H1 (cell line): ENCODE measurements at regions not wholly inside any gene's neighbourhood (a gene's known extent, or its start where the extent isn't known, plus 50 kb on each side); places are given as distances from the start of the nearest gene placed in this dataset.

ENCODE experiments used
- CTCF ChIA-PET: fragments of 300-600 bp; sonication (Branson Sonifier 250); formaldehyde crosslinking; loops from one replicate; lab custom pipeline; 2021; ENCODE audit not compliant: partially characterized antibody; lab: Charles Lee
- POLR2A ChIA-PET: fragments of 300-600 bp; sonication (Branson Sonifier 250); formaldehyde crosslinking; loops from one replicate; lab custom pipeline; 2021; ENCODE audit warnings: inconsistent platforms; ENCODE audit not compliant: partially characterized antibody; lab: Charles Lee
- DNase-seq, 2 experiments: peaks; one replicate each; pipeline versions ENCODE4 v3.0.0 to v3.0.0-alpha.2; 2010 to 2022; ENCODE audit warnings: low spot score in 2 of 2, low read depth in 1 of 2, mixed read lengths in 1 of 2
- FAIRE-seq: peaks from 2 replicates; lab custom pipeline; 2011; peaks lifted over from hg19 to GRCh38; lab: Jason Lieb, UNC
- H2AFZ ChIP-seq: 2 replicates; pipeline ENCODE4 v1.8.1; 2012; ENCODE audit warnings: low read length, inconsistent platforms
- H2AK5ac ChIP-seq: 2 replicates; pipeline ENCODE4 v1.6.1; 2013; ENCODE audit warnings: low read depth, low read length
- H2BK120ac ChIP-seq: replicated peaks from 2 replicates; pipeline ENCODE3; 2013; ENCODE audit warnings: low read depth, low read length, inconsistent platforms
- H2BK12ac ChIP-seq: 2 replicates; pipeline ENCODE4 v1.6.1; 2013; ENCODE audit warnings: low read depth, low read length
- H2BK15ac ChIP-seq: 2 replicates; pipeline ENCODE4 v1.6.1; 2013; ENCODE audit warnings: low read length
- H2BK20ac ChIP-seq: 2 replicates; pipeline ENCODE4 v1.6.1; 2013; ENCODE audit warnings: low read length
- H2BK5ac ChIP-seq: 2 replicates; pipeline ENCODE4 v1.6.1; 2013; ENCODE audit warnings: low read depth, low read length
- H3K14ac ChIP-seq: 2 replicates; pipeline ENCODE4 v1.6.1; 2013; ENCODE audit warnings: inconsistent platforms; ENCODE audit not compliant: insufficient read length
- H3K18ac ChIP-seq: 2 replicates; pipeline ENCODE4 v1.6.1; 2013; ENCODE audit warnings: low read length; ENCODE audit errors: extremely low read depth
- H3K23ac ChIP-seq: 2 replicates; pipeline ENCODE4 v1.6.1; 2013; ENCODE audit warnings: inconsistent platforms; ENCODE audit not compliant: insufficient read length
- H3K23me2 ChIP-seq: 2 replicates; pipeline ENCODE4 v1.6.1; 2013; ENCODE audit warnings: low read depth, low read length
- H3K27ac ChIP-seq: 2 replicates; pipeline ENCODE4 v1.6.1; 2011; ENCODE audit warnings: low read depth, low read length, inconsistent platforms
- H3K27me3 ChIP-seq, 4 experiments: replicated peaks in 1 of 4; 1 replicate in 1 of 4; 2 replicates in 3 of 4; pipeline versions ENCODE4 v1.6.1 to v1.8.1; 2011 to 2013; ENCODE audit warnings: low read length in 3 of 4, mild to moderate bottlenecking in 3 of 4, inconsistent platforms in 2 of 4, mixed read lengths in 2 of 4, moderate library complexity in 1 of 4; ENCODE audit not compliant: control insufficient read depth in 3 of 4, insufficient read depth in 3 of 4; ENCODE audit errors: extremely low read depth in 1 of 4
- H3K36me3 ChIP-seq, 4 experiments: 2 replicates each; pipeline versions ENCODE4 v1.6.1 to v1.8.1; 2011 to 2013; ENCODE audit warnings: mild to moderate bottlenecking in 4 of 4, low read length in 3 of 4, moderate library complexity in 2 of 4, control low read depth in 1 of 4, inconsistent platforms in 1 of 4; ENCODE audit not compliant: insufficient read depth in 4 of 4, control insufficient read depth in 2 of 4
- H3K4ac ChIP-seq: replicated peaks from 2 replicates; pipeline ENCODE3; 2013; ENCODE audit warnings: low read length, low read depth, mixed read lengths, inconsistent platforms; ENCODE audit not compliant: insufficient read length
- H3K4me1 ChIP-seq, 4 experiments: replicated peaks in 1 of 4; 1 replicate in 1 of 4; 2 replicates in 3 of 4; pipeline versions ENCODE4 v1.6.1 to v1.8.1; 2011 to 2013; ENCODE audit warnings: low read length in 3 of 4, inconsistent platforms in 2 of 4, mixed read lengths in 1 of 4; ENCODE audit not compliant: insufficient read depth in 4 of 4, control insufficient read depth in 3 of 4
- H3K4me2 ChIP-seq, 2 experiments: 2 replicates each; pipeline versions ENCODE4 v1.6.1 to v1.8.1; 2011 to 2013; ENCODE audit warnings: low read depth in 2 of 2, low read length in 2 of 2, control low read depth in 1 of 2, inconsistent platforms in 1 of 2, mild to moderate bottlenecking in 1 of 2; ENCODE audit not compliant: insufficient read depth in 1 of 2
- H3K4me3 ChIP-seq, 4 experiments: fragments of 200-600, 300-600 bp in 1 of 4; sonication (generic), shearing (Covaris generic), sonication (Bioruptor Twin) in 1 of 4; 2 replicates each; pipeline versions ENCODE4 v1.5.1 to v1.8.1; 2011 to 2016; ENCODE audit warnings: low read length in 4 of 4, low read depth in 3 of 4, control low read depth in 2 of 4, inconsistent platforms in 2 of 4, mild to moderate bottlenecking in 2 of 4, mixed read lengths in 1 of 4, moderate library complexity in 1 of 4; ENCODE audit not compliant: insufficient read depth in 2 of 4; ENCODE audit errors: extremely low read depth in 1 of 4
- H3K56ac ChIP-seq: replicated peaks from 2 replicates; pipeline ENCODE3; 2013; ENCODE audit warnings: low read depth, mild to moderate bottlenecking, mixed read lengths, low read length, inconsistent platforms; ENCODE audit not compliant: insufficient read length
- H3K79me1 ChIP-seq: 2 replicates; pipeline ENCODE4 v1.6.1; 2013; ENCODE audit warnings: low read depth, low read length, control low read depth
- H3K79me2 ChIP-seq, 2 experiments: 2 replicates each; pipeline versions ENCODE4 v1.6.1 to v1.8.1; 2012 to 2013; ENCODE audit warnings: low read length in 2 of 2, mild to moderate bottlenecking in 2 of 2, inconsistent platforms in 1 of 2; ENCODE audit not compliant: insufficient read depth in 2 of 2, control insufficient read depth in 1 of 2
- H3K9ac ChIP-seq, 4 experiments: replicated peaks in 1 of 4; 1 replicate in 1 of 4; 2 replicates in 3 of 4; pipeline versions ENCODE4 v1.6.1 to v1.8.1; 2011 to 2013; ENCODE audit warnings: low read depth in 3 of 4, low read length in 3 of 4, control low read depth in 2 of 4, mild to moderate bottlenecking in 2 of 4, moderate library complexity in 2 of 4, inconsistent platforms in 1 of 4; ENCODE audit errors: extremely low read depth in 1 of 4
- H3K9me3 ChIP-seq, 2 experiments: 2 replicates each; pipeline versions ENCODE4 v1.6.1 to v1.8.1; 2012 to 2013; ENCODE audit warnings: mild to moderate bottlenecking in 2 of 2, moderate library complexity in 2 of 2, control low read depth in 1 of 2, inconsistent platforms in 1 of 2, low read depth in 1 of 2, low read length in 1 of 2, mixed read lengths in 1 of 2; ENCODE audit not compliant: insufficient read depth in 2 of 2
- H4K20me1 ChIP-seq, 2 experiments: replicated peaks in 1 of 2; 2 replicates each; pipeline versions ENCODE3 to v1.8.1; 2011 to 2013; ENCODE audit warnings: inconsistent platforms in 2 of 2, low read length in 2 of 2, mild to moderate bottlenecking in 1 of 2; ENCODE audit not compliant: insufficient read depth in 2 of 2, control insufficient read depth in 1 of 2
- H4K5ac ChIP-seq: 2 replicates; pipeline ENCODE4 v1.6.1; 2013; ENCODE audit warnings: low read length, low read depth, mixed read lengths, inconsistent platforms; ENCODE audit not compliant: insufficient read length
- H4K8ac ChIP-seq: 2 replicates; pipeline ENCODE4 v1.8.0; 2013; ENCODE audit warnings: mild to moderate bottlenecking, moderate library complexity, low read length, inconsistent platforms; ENCODE audit not compliant: insufficient read depth; ENCODE audit errors: extremely low read depth
- H4K91ac ChIP-seq: replicated peaks from 2 replicates; pipeline ENCODE3; 2013; ENCODE audit warnings: low read length, mixed read lengths, inconsistent platforms; ENCODE audit not compliant: insufficient read length
- CBX8 ChIP-seq: fragments of 300-800, 300-1000 bp; sonication (generic); IDR thresholded peaks from 2 replicates; pipeline ENCODE4 v1.7.1; 2016; ENCODE audit warnings: low read depth, low read length, borderline replicate concordance
- CHD1 ChIP-seq: IDR thresholded peaks from 2 replicates; pipeline ENCODE4 v1.6.1; 2012; ENCODE audit warnings: low read depth, low read length, improper control_type of control experiment
- EP300 ChIP-seq, 2 experiments: IDR thresholded peaks; 1 replicate in 1 of 2; 2 replicates in 1 of 2; pipeline ENCODE4 v1.6.1; 2011 to 2012; ENCODE audit warnings: low read depth in 2 of 2, low read length in 2 of 2, mild to moderate bottlenecking in 2 of 2, borderline replicate concordance in 1 of 2, inconsistent platforms in 1 of 2, moderate library complexity in 1 of 2
- HDAC6 ChIP-seq: IDR thresholded peaks from one replicate; pipeline ENCODE4 v1.7.1; 2012; ENCODE audit warnings: low read depth, mild to moderate bottlenecking, inconsistent platforms, low read length, moderate library complexity
- KDM1A ChIP-seq: fragments of 200-600, 300-600 bp; sonication (generic); IDR thresholded peaks from 2 replicates; pipeline ENCODE4 v1.7.1; 2016; ENCODE audit warnings: mild to moderate bottlenecking, low read length, borderline replicate concordance
- NRF1 ChIP-seq: IDR thresholded peaks from 2 replicates; pipeline ENCODE4 v1.6.1; 2011; ENCODE audit warnings: mild to moderate bottlenecking, low read depth, low read length, improper control_type of control experiment
- RAD21 ChIP-seq, 2 experiments: IDR thresholded peaks in 1 of 2; conservative IDR thresholded peaks in 1 of 2; 2 replicates each; pipeline ENCODE4 v1.6.1; 2011; ENCODE audit warnings: low read depth in 2 of 2, low read length in 2 of 2, improper control_type of control experiment in 1 of 2, inconsistent platforms in 1 of 2, mild to moderate bottlenecking in 1 of 2, moderate library complexity in 1 of 2
- RFX5 ChIP-seq: IDR thresholded peaks from 2 replicates; pipeline ENCODE4 v1.6.1; 2011; ENCODE audit warnings: low read depth, low read length, improper control_type of control experiment, borderline replicate concordance
- SP1 ChIP-seq: IDR thresholded peaks from 2 replicates; pipeline ENCODE4 v1.6.1; 2011; ENCODE audit warnings: low read depth, low read length
- TAF1 ChIP-seq: IDR thresholded peaks from 2 replicates; pipeline ENCODE4 v1.6.1; 2011; ENCODE audit warnings: mild to moderate bottlenecking, low read depth, low read length
- TAF7 ChIP-seq: optimal IDR thresholded peaks from 2 replicates; pipeline ENCODE3; 2011; ENCODE audit warnings: low read depth, mild to moderate bottlenecking, inconsistent platforms, low read length, moderate library complexity, borderline replicate concordance
- ZNF274 ChIP-seq: IDR thresholded peaks from 2 replicates; pipeline ENCODE4 v1.7.0; 2012; ENCODE audit warnings: low read length, borderline replicate concordance; ENCODE audit errors: extremely low read depth
- WGBS, 2 experiments: shearing (Covaris generic) in 1 of 2; methylation state at CpG; one replicate each; pipeline versions ENCODE4 v1.1.6 to v1.1.7; 2013 to 2015; ENCODE audit warnings: low lambda C conversion rate in 2 of 2, mixed read lengths in 2 of 2, inconsistent platforms in 1 of 2, low coverage in 1 of 2, missing lambda C conversion rate in 1 of 2; ENCODE audit not compliant: insufficient replicate concordance in 2 of 2, insufficient coverage in 1 of 2, insufficient read length in 1 of 2; ENCODE audit errors: extremely low coverage in 1 of 2, missing lambda C conversion rate in 1 of 2; 5-methylcytosine and 5-hydroxymethylcytosine counted together
- TF ChIP-seq, protein P1 (sequence below): IDR thresholded peaks from 2 replicates; pipeline ENCODE4 v1.6.1; 2012; ENCODE audit warnings: inconsistent platforms

DNA sequence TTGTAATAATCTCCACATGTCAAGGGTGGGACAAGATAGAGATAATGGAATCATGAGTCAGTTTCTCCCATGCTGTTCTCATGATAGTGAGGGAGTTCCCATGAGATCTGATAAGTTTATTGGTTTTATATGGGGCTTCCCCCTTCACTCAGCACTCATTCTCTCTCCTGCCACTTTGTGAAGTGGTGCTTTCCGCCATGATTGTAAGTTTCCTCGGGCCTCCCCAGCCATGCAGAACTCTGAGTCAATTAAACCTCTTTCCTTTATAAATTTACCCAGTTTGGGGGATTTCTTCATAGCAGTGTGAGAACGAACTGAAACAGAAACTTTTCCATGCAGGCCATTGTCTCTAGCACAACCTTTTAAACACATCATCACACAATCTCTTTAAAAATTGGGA, 221.5 kb upstream of the BRINP3 start:
- H3K79me1 ChIP-seq, result no peaks in the 10 kb centered on the region
- no peak for DNase-seq
- H3K4me3 ChIP-seq, result no peak overlapping the region
- ChIA-PET POLR2A (no interaction called here), CTCF (no interaction called here)
- no peak overlapping the region for H3K18ac ChIP-seq
- no peaks in the 10 kb centered on the region for H3K27me3 ChIP-seq
- H2AK5ac ChIP-seq, result no peak overlapping the region
- H4K8ac ChIP-seq, result no peak overlapping the region
- no peak overlapping the region for H2AFZ ChIP-seq
- H2BK12ac ChIP-seq, result no peak overlapping the region
- no peaks in the 10 kb centered on the region for H3K9me3 ChIP-seq
- no peak for FAIRE-seq
- H3K4ac ChIP-seq, result no peak overlapping the region
- no peak overlapping the region for H3K23ac ChIP-seq
- no peaks in the 10 kb centered on the region for H3K23me2 ChIP-seq
- H4K5ac ChIP-seq, result no peak overlapping the region
- H2BK120ac ChIP-seq, result no peak overlapping the region
- H4K91ac ChIP-seq, result no peak overlapping the region
- H3K79me2 ChIP-seq, result no peaks in the 10 kb centered on the region
- no peak overlapping the region for H2BK20ac ChIP-seq
- no peak overlapping the region for H2BK5ac ChIP-seq
- no peak overlapping the region for H3K9ac ChIP-seq
- no peak overlapping the region for H3K27ac ChIP-seq
- no peak overlapping the region for H3K4me2 ChIP-seq
- H3K14ac ChIP-seq, result no peak overlapping the region
- no peaks in the 10 kb centered on the region for H3K36me3 ChIP-seq
- no peak overlapping the region for H3K56ac ChIP-seq
- H4K20me1 ChIP-seq, result no peaks in the 10 kb centered on the region
- WGBS, 2 experiments, result 90% methylated on average over 3 of the region's 3 CpGs; no CpG with 5 or more reads in 1 of the 2 experiments
- no peak overlapping the region for H2BK15ac ChIP-seq
- H3K4me1 ChIP-seq, result no peaks in the 10 kb centered on the region
- no peak for TF ChIP-seq TAF1
- TF ChIP-seq EP300 (IDR thresholded peaks at IDR 0.05; ENCODE audit: borderline replicate concordance in 1 of 2, low read depth in 2 of 2, low read length in 2 of 2), result no peak
- TF ChIP-seq, protein P1, sequence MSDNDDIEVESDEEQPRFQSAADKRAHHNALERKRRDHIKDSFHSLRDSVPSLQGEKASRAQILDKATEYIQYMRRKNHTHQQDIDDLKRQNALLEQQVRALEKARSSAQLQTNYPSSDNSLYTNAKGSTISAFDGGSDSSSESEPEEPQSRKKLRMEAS, result no peak
- no peak for TF ChIP-seq ZNF274
- TF ChIP-seq SP1, result no peak
- TF ChIP-seq CBX8, result no peak
- TF ChIP-seq NRF1, result no peak
- no peak for TF ChIP-seq RAD21 (IDR thresholded peaks at IDR 0.05 in 1 of 2, conservative IDR thresholded peaks at IDR 0.05 in 1 of 2; ENCODE audit: low read depth in 2 of 2, low read length in 2 of 2)
- TF ChIP-seq RFX5, result no peak
- TF ChIP-seq HDAC6, result no peak
- no peak for TF ChIP-seq TAF7
- no peak for TF ChIP-seq KDM1A
- TF ChIP-seq CHD1, result no peak
